ENCODE measurements at regions not wholly inside any gene's neighbourhood (a gene's known extent, or its start where the extent isn't known, plus 50 kb on each side); places are given as distances from the start of the nearest gene placed in this dataset.

DNA sequence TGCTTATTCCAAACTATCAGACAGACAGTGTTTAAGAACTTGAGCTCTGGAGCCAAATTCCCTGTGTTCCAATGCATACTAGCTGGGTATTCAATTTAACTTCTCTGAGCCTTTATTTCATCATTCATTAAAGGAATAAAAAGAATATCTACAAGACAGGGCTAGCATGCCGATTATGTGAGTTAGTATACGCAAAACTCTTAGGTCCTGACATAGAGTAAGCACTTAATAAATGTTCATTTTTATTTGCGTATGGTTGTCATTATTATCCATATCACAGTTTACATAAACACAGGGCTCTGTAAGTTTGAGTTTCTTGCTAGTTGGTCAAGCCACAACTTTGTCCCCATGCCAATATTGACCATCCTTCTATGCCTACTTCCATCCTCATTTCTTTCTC, 161.5 kb downstream of the NUAK1 start:
- no peak overlapping the region for H2AFZ ChIP-seq (ENCODE audit: control insufficient read depth, low read depth, low read length)
- TF ChIP-seq TAF1 (IDR thresholded peaks at IDR 0.05; ENCODE audit: borderline replicate concordance, low read depth, low read length) (no peak), MEF2B (IDR thresholded peaks at IDR 0.05; ENCODE audit: partially characterized antibody, poor library complexity, severe bottlenecking) (no peak), NR2C2 (IDR thresholded peaks at IDR 0.05; ENCODE audit: borderline replicate concordance, control insufficient read depth, insufficient read length, low read depth) (no peak), JUNB (IDR thresholded peaks at IDR 0.05) (no peak), ETV6 (conservative IDR thresholded peaks at IDR 0.05 in 1 of 2, IDR thresholded peaks at IDR 0.05 in 1 of 2; ENCODE audit: borderline replicate concordance in 1 of 2, low read depth in 1 of 2) (no peak), CBX5 (IDR thresholded peaks at IDR 0.05; ENCODE audit: low read depth) (no peak), ZNF384 (IDR thresholded peaks at IDR 0.05; ENCODE audit: borderline replicate concordance, low read depth, low read length) (no peak), RELA (IDR thresholded peaks at IDR 0.05; ENCODE audit: borderline replicate concordance, partially characterized antibody) (no peak), ZSCAN29 (IDR thresholded peaks at IDR 0.05) (no peak), CBX3 (IDR thresholded peaks at IDR 0.05; ENCODE audit: borderline replicate concordance, low read depth) (no peak), KLF5 (IDR thresholded peaks at IDR 0.05; ENCODE audit: partially characterized antibody) (no peak), ZBTB11 (CRISPR knock-in tag; IDR thresholded peaks at IDR 0.05) (no peak), ZNF622 (IDR thresholded peaks at IDR 0.05) (no peak), SRF (IDR thresholded peaks at IDR 0.05; ENCODE audit: low read depth in 2 of 2, low read length in 2 of 2) (no peak)
- H3K27me3 ChIP-seq (replicated peaks in 1 of 2; ENCODE audit: control insufficient read depth in 2 of 2, insufficient read depth in 2 of 2, low read length in 1 of 2): no peaks in the 10 kb centered on the region
- no peaks in the 10 kb centered on the region for H3K79me2 ChIP-seq (ENCODE audit: control insufficient read depth, insufficient read depth, low read length)
- DNase-seq (ENCODE audit: low read depth, low spot score): no peak
- no peak overlapping the region for H3K4me3 ChIP-seq
- H3K9ac ChIP-seq (ENCODE audit: control insufficient read depth, insufficient read depth, low read length): no peak overlapping the region
- no TSS peak for BruUV-seq (replicated peaks)
- intact Hi-C loops (cut with micrococcal nuclease; ENCODE audit: unreplicated experiment): no loop called here
- RAD21 ChIA-PET (ENCODE audit: unreplicated experiment): no interaction called here
- POLR2A ChIA-PET: no interaction called here
- SMC1A ChIA-PET (ENCODE audit: uncharacterized antibody, unreplicated experiment): interaction anchor here (0.8 kb wide), 1 partner anchor 557 kb away, joined by 3 read pairs; no protein-coding TSS in a partner anchor
- WGBS (ENCODE audit: insufficient coverage, insufficient replicate concordance, low lambda C conversion rate, missing lambda C conversion rate): 85% methylated on average over 3 of the region's 3 CpGs
- H3K4me1 ChIP-seq (ENCODE audit: control insufficient read depth, insufficient read depth, low read length): no peaks in the 10 kb centered on the region; the same call in 1 of the 2 replicates
- no peak for ATAC-seq
- no peaks in the 10 kb centered on the region for H3K9me3 ChIP-seq (replicated peaks; ENCODE audit: control insufficient read depth, insufficient read depth, low read length)
- no peak for FAIRE-seq
- CTCF ChIA-PET: no interaction called here
- in situ Hi-C loops (cut with MboI): no loop called here
- no peaks in the 10 kb centered on the region for H4K20me1 ChIP-seq (ENCODE audit: control insufficient read depth, insufficient read depth)
- no peaks in the 10 kb centered on the region for H3K36me3 ChIP-seq (ENCODE audit: control insufficient read depth in 2 of 2, insufficient read depth in 2 of 2, low read length in 1 of 2)
- H3K4me2 ChIP-seq (ENCODE audit: control insufficient read depth, insufficient read depth): no peak overlapping the region
- no peak overlapping the region for H3K27ac ChIP-seq (ENCODE audit: control insufficient read depth, insufficient read depth)
